Astrocyte of the cerebellum (primary cell): ENCODE measurements at regions not wholly inside any gene's neighbourhood (a gene's known extent, or its start where the extent isn't known, plus 50 kb on each side); places are given as distances from the start of the nearest gene placed in this dataset.
A peak's percentile ranks its signal among the peaks of the same experiment; 100 is the strongest.

Source experiments
- DNase-seq: peaks from one replicate; pipeline ENCODE4 v3.0.0-alpha.2; 2011; ENCODE audit warnings: low read depth
- H3K4me3 ChIP-seq: 2 replicates; pipeline ENCODE4 v1.5.1; 2011; ENCODE audit warnings: mild to moderate bottlenecking, low read depth, low read length, moderate library complexity
- in situ Hi-C: cut with HindIII; loops from 2 replicates; pipeline ENCODE4 v1.10.0; 2017; ENCODE audit warnings: low sequenced_read_pairs
- TF ChIP-seq, protein P1 (sequence below): IDR thresholded peaks from 2 replicates; pipeline ENCODE4 v1.5.1; 2012; ENCODE audit warnings: low read length, low read depth, moderate library complexity, mild to moderate bottlenecking; ENCODE audit errors: missing control alignments

DNA sequence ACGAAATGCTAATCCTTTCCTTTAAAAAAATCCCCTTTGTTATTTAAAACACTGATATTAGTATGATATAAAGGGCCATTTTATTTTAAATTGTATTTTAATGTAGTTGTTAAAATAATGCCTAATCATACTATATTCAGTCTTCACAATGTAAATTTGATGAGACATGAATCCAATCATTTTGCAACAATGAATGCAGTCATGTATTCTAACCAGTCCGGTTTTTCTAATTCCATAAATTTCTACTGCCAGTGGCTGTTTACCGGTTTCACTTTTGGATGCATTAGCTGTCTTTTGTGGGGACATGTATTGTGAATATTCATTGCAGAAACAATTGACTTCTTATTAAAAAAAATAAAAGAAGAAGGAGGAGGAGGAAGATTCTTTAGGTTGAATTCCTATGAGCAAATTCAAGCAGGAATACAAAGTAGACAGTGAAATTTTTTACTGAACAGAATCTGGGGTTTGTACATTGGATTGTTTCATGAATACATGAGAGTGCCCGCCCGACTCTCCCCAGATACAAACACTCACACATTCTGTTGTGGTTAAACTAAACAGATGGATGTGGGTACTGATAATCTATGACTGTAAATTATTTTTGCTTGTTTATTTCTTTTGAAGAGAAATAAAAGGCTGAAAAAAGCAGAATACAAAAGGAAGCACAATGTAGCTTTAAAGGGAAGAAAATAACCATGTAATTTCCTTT is 624.8 kb upstream of the PTBP2 start:
- TF ChIP-seq, protein P1, sequence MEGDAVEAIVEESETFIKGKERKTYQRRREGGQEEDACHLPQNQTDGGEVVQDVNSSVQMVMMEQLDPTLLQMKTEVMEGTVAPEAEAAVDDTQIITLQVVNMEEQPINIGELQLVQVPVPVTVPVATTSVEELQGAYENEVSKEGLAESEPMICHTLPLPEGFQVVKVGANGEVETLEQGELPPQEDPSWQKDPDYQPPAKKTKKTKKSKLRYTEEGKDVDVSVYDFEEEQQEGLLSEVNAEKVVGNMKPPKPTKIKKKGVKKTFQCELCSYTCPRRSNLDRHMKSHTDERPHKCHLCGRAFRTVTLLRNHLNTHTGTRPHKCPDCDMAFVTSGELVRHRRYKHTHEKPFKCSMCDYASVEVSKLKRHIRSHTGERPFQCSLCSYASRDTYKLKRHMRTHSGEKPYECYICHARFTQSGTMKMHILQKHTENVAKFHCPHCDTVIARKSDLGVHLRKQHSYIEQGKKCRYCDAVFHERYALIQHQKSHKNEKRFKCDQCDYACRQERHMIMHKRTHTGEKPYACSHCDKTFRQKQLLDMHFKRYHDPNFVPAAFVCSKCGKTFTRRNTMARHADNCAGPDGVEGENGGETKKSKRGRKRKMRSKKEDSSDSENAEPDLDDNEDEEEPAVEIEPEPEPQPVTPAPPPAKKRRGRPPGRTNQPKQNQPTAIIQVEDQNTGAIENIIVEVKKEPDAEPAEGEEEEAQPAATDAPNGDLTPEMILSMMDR: no peak
- H3K4me3 ChIP-seq: no peak overlapping the region
- in situ Hi-C loops: no loop called here
- no peak for DNase-seq

GRCh38 chr1:96104506-96104905 is 617.1 kb upstream of the PTBP2 start:
- TF ChIP-seq, protein P1: no peak
- in situ Hi-C loops: no loop called here
- no peak for DNase-seq
- H3K4me3 ChIP-seq: no peak overlapping the region

DNA sequence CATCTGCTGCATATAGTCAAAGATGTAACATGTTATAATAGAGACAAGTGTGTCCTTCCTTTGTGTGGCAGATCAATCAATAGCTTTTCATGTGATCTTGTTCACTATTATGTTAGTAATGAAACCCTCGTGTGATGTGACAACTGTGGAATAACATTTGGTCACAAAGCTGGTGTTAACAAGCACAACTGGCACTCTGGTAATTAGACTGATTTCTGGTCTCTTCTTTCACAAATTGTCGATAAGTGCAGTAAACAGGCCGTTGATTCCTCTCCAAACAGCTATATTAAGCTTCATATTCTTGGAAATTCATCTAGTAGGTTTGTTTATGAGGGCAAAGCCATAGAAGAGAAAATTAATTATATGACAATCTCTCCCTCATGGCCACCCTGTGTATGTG is 616.7 kb upstream of the PTBP2 start:
- TF ChIP-seq, protein P1: no peak
- no peak for DNase-seq
- in situ Hi-C loops: no loop called here
- H3K4me3 ChIP-seq: no peak overlapping the region

- peak; percentile 46 for DNase-seq
- no peak overlapping the region for H3K4me3 ChIP-seq
- in situ Hi-C loops: no loop called here
- TF ChIP-seq, protein P1: no peak
Observed at GRCh38 chr1:96116731-96117130, 604.9 kb upstream of the PTBP2 start.

GRCh38 chr1:96130432-96130831 is 591.2 kb upstream of the PTBP2 start:
- H3K4me3 ChIP-seq: no peak overlapping the region
- no peak for DNase-seq
- in situ Hi-C loops: no loop called here
- TF ChIP-seq, protein P1: no peak

DNA sequence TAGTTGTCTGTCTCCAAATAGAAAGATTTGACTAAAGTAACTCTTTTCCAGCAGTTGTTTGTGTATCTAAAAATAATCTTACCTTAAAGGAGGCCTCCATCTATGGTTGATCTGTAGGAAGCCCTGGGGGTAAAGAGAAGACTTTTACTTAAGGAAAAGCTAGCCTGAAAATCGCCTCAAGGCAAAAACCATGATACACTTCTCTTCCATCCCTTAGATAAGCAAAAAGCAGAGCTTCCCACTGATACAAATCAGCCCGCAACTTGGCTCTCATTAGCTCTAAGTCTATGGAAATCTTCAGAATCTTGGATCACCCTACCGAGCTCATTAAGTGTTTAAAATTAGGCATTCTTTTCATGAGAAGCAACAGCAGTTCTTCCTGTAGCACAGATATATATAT is 576.9 kb upstream of the PTBP2 start:
- TF ChIP-seq, protein P1: no peak
- no peak overlapping the region for H3K4me3 ChIP-seq
- in situ Hi-C loops: no loop called here
- no peak for DNase-seq
